GM21737 (cell line): ENCODE measurements at regions not wholly inside any gene's neighbourhood (a gene's known extent, or its start where the extent isn't known, plus 50 kb on each side); places are given as distances from the start of the nearest gene placed in this dataset.
"Not testable (repeated sequence)": the region's sequence is repeated elsewhere in the genome, so short reads cannot be mapped to it uniquely, and the experiment has no call there.

ENCODE experiments used
- ATAC-seq: cut with Tn5 transposase; IDR thresholded peaks from one replicate; pipeline ENCODE4 v1.9.1; 2021; ENCODE audit warnings: mild to moderate bottlenecking, moderate library complexity; ENCODE audit not compliant: unreplicated experiment

GRCh38 chr2:54038835-54039234 lies 68.0 kb upstream of the PSME4 start:
- ATAC-seq, result no peak

GRCh38 chr2:54031288-54031687 lies 60.5 kb upstream of the PSME4 start:
- ATAC-seq, result not testable (repeated sequence)

- no peak for ATAC-seq
These were observed 60.0 kb upstream of the PSME4 start for GRCh38 chr2:54030806-54031205.

GRCh38 chr2:54030396-54030741 lies 59.6 kb upstream of the PSME4 start:
- no peak for ATAC-seq

- no peak for ATAC-seq
These were observed 59.1 kb upstream of the PSME4 start for GRCh38 chr2:54029721-54030395.

- not testable (repeated sequence) for ATAC-seq
These were observed 54.8 kb upstream of the PSME4 start for GRCh38 chr2:54025463-54026075.

GRCh38 chr2:54024576-54024975 lies 53.8 kb upstream of the PSME4 start:
- no peak for ATAC-seq

- no peak for ATAC-seq
These were observed 50.9 kb upstream of the PSME4 start for GRCh38 chr2:54021702-54022101.

- no peak for ATAC-seq
These were observed 50.1 kb upstream of the PSME4 start for GRCh38 chr2:54020793-54021414.
